Endothelial cell of umbilical vein (primary cell): ENCODE measurements at regions not wholly inside any gene's neighbourhood (a gene's known extent, or its start where the extent isn't known, plus 50 kb on each side); places are given as distances from the start of the nearest gene placed in this dataset.

ENCODE experiments used
- BruUV-seq: library from RNA; stranded (reverse); fragments of 400-500 nt; replicated peaks from 2 replicates; lab custom pipeline; 2021; lab: Mats Ljungman, UMichigan
- CTCF ChIA-PET: fragments of 300-600, 350-600 bp; sonication (Branson Sonifier 250); formaldehyde crosslinking; loops from one replicate; lab custom pipeline; 2021; ENCODE audit warnings: antibody characterized with exemption, inconsistent platforms; lab: Charles Lee
- POLR2A ChIA-PET: fragments of 300-600, 350-600 bp; sonication (Branson Sonifier 250); formaldehyde crosslinking; loops from one replicate; lab custom pipeline; 2021; ENCODE audit warnings: antibody characterized with exemption, inconsistent platforms; lab: Charles Lee
- DNase-seq: peaks from one replicate; pipeline ENCODE4 v3.0.0-alpha.2; 2011; ENCODE audit warnings: low read depth, low spot score
- FAIRE-seq: peaks from 2 replicates; lab custom pipeline; 2011; peaks lifted over from hg19 to GRCh38; lab: Jason Lieb, UNC
- H2AFZ ChIP-seq: 2 replicates; pipeline ENCODE4 v1.6.0; 2012; ENCODE audit warnings: low read depth, low read length, control low read depth, inconsistent platforms
- H3K27ac ChIP-seq: 2 replicates; pipeline ENCODE4 v1.5.1; 2011; ENCODE audit warnings: low read depth, mild to moderate bottlenecking, control low read depth, low read length, moderate library complexity; ENCODE audit not compliant: insufficient read depth
- H3K27me3 ChIP-seq, 2 experiments: 2 replicates each; pipeline versions ENCODE4 v1.6.0 to v1.6.1; 2011; ENCODE audit warnings: low read length in 2 of 2, mixed read lengths in 1 of 2; ENCODE audit not compliant: control insufficient read depth in 2 of 2, insufficient read depth in 2 of 2
- H3K36me3 ChIP-seq, 2 experiments: 2 replicates in 1 of 2; 3 replicates in 1 of 2; pipeline ENCODE4 v1.5.1; 2011; ENCODE audit warnings: low read length in 2 of 2, mild to moderate bottlenecking in 1 of 2, moderate library complexity in 1 of 2; ENCODE audit not compliant: control insufficient read depth in 2 of 2, insufficient read depth in 2 of 2; ENCODE audit errors: extremely low read depth in 1 of 2
- H3K4me1 ChIP-seq: 3 replicates; pipeline ENCODE4 v1.5.1; 2011; ENCODE audit warnings: mild to moderate bottlenecking, low read length; ENCODE audit not compliant: control insufficient read depth, insufficient read depth; ENCODE audit errors: extremely low read depth
- H3K4me2 ChIP-seq: 2 replicates; pipeline ENCODE4 v1.6.1; 2011; ENCODE audit warnings: low read length, control low read depth, mixed read lengths; ENCODE audit not compliant: insufficient read depth
- H3K4me3 ChIP-seq, 3 experiments: fragments of 200-600 bp in 1 of 3; sonication (generic), shearing (Covaris generic) in 1 of 3; replicated peaks in 1 of 3; 2 replicates each; pipeline ENCODE4 v1.5.1; 2011 to 2016; ENCODE audit warnings: control low read depth in 3 of 3, low read length in 3 of 3, mild to moderate bottlenecking in 2 of 3, inconsistent platforms in 1 of 3, low read depth in 1 of 3, moderate library complexity in 1 of 3; ENCODE audit not compliant: insufficient read depth in 1 of 3
- H3K79me2 ChIP-seq: 2 replicates; pipeline ENCODE4 v1.6.0; 2012; ENCODE audit warnings: low read length, inconsistent platforms; ENCODE audit not compliant: control insufficient read depth, insufficient read depth
- H3K9ac ChIP-seq: replicated peaks from 2 replicates; pipeline ENCODE3; 2011; ENCODE audit warnings: low read length, control low read depth; ENCODE audit not compliant: insufficient read depth; ENCODE audit errors: extremely low read depth
- H3K9me1 ChIP-seq: replicated peaks from 3 replicates; pipeline ENCODE4 v1.6.0; 2011; ENCODE audit warnings: mild to moderate bottlenecking, low read length; ENCODE audit not compliant: control insufficient read depth, insufficient read depth; ENCODE audit errors: extremely low read depth
- H3K9me3 ChIP-seq: replicated peaks from 2 replicates; pipeline ENCODE4 v1.5.1; 2012; ENCODE audit warnings: low read length, inconsistent platforms; ENCODE audit not compliant: control insufficient read depth, insufficient read depth
- H4K20me1 ChIP-seq: replicated peaks from 2 replicates; pipeline ENCODE3; 2011; ENCODE audit warnings: mild to moderate bottlenecking, low read length; ENCODE audit not compliant: control insufficient read depth, insufficient read depth; ENCODE audit errors: extremely low read depth
- CTCF ChIP-seq, 2 donors: IDR thresholded peaks; 1 replicate in 1 of 2; 2 replicates in 1 of 2; pipeline ENCODE4 v1.5.1; 2011; ENCODE audit warnings: low read length in 2 of 2, mild to moderate bottlenecking in 2 of 2, moderate library complexity in 2 of 2, control low read depth in 1 of 2, inconsistent platforms in 1 of 2, low read depth in 1 of 2; ENCODE audit not compliant: insufficient read depth in 1 of 2; ENCODE audit errors: extremely low read depth in 1 of 2
- EZH2 ChIP-seq: IDR thresholded peaks from 2 replicates; pipeline ENCODE4 v1.6.1; 2012; ENCODE audit warnings: borderline replicate concordance, low read depth, mild to moderate bottlenecking, moderate library complexity, low read length, inconsistent platforms; ENCODE audit not compliant: severe bottlenecking
- FOS ChIP-seq: IDR thresholded peaks from 2 replicates; pipeline ENCODE4 v1.6.1; 2011; ENCODE audit warnings: mild to moderate bottlenecking, low read length, moderate library complexity, borderline replicate concordance; ENCODE audit not compliant: insufficient read depth
- GATA2 ChIP-seq: IDR thresholded peaks from 2 replicates; pipeline ENCODE4 v1.7.0; 2011; ENCODE audit warnings: low read depth, mild to moderate bottlenecking, moderate library complexity, mixed read lengths, low read length; ENCODE audit not compliant: insufficient read length, insufficient read depth
- JUN ChIP-seq: IDR thresholded peaks from 2 replicates; pipeline ENCODE4 v1.6.1; 2011; ENCODE audit warnings: borderline replicate concordance, low read depth; ENCODE audit not compliant: insufficient read length, insufficient read depth
- MAX ChIP-seq: IDR thresholded peaks from 2 replicates; pipeline ENCODE4 v1.6.1; 2011; ENCODE audit not compliant: insufficient read depth, insufficient read length
- MYC ChIP-seq: IDR thresholded peaks from one replicate; pipeline ENCODE4 v1.6.1; 2011; ENCODE audit warnings: mild to moderate bottlenecking, low read depth, low read length
- POLR2A ChIP-seq: IDR thresholded peaks from 2 replicates; pipeline ENCODE4 v1.6.1; 2012; ENCODE audit warnings: low read depth, mild to moderate bottlenecking, control low read depth, low read length
- POLR2AphosphoS5 ChIP-seq: IDR thresholded peaks from 2 replicates; pipeline ENCODE4 v1.6.1; 2012; ENCODE audit warnings: low read depth, mild to moderate bottlenecking, control low read depth, low read length, moderate library complexity; ENCODE audit not compliant: insufficient read depth
- dilution Hi-C: fragments of 300-500 bp; cut with MboI; formaldehyde crosslinking; loops from one replicate; pipeline ENCODE4 v1.15.0; 2019; ENCODE audit warnings: low sequenced_read_pairs; ENCODE audit not compliant: extremely low pct_ligation_motif_present
- intact Hi-C: fragments of 100-400 bp; cut with micrococcal nuclease; formaldehyde crosslinking; loops from one replicate; pipeline ENCODE4 v1.10.0; 2022

DNA sequence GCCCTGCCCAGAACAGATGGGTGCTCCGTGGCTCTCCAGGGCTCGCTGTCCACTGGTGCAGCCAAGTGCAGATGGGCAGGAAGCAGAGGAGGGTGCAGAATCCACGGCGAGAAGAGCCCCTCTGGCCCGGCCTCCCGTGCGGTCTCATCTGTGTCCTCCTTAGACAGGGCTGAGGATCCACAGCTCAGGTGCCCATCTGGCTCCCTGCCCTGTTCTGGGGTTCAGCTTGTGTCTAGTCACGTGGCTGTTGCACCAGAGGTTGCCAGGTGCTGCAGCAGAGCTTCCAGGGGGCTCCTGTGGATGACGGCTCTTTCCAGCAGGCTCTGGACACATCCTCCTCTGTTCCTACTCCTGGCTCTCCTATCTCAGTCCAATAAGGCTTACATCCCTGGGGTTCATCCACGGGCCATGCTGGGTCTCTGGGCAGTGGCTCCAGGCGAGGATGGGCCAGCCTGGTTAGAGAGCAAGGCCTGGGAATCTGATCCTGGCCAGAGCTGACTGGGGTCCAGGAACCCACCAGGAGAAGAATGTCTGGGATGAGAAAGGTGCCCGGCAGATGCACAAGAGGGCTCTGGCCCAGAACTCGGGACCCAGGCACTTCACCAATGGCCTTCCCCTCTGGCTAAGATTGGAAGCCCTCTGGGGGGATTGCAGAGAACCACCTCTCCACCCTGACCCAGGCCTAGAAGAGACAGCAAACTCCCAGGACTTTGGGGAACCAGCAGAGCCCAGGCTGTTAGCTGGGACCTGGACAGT lies 116.3 kb upstream of the ID2 start:
- no peak for FAIRE-seq
- dilution Hi-C loops, result no loop called here

More for the DNA sequence above, 116.3 kb upstream of the ID2 start:
- Histone ChIP-seq H3K9me3 (no peaks in the 10 kb centered on the region), H3K27me3 (no peaks in the 10 kb centered on the region), H3K36me3 (no peaks in the 10 kb centered on the region), H3K9me1 (no peaks in the 10 kb centered on the region), H3K27ac (no peak overlapping the region), H3K4me1 (no peaks in the 10 kb centered on the region), H3K4me2 (no peak overlapping the region), H3K4me3 (no peak overlapping the region), H3K79me2 (no peaks in the 10 kb centered on the region), H3K9ac (no peak overlapping the region), H4K20me1 (no peaks in the 10 kb centered on the region), H2AFZ (no peak overlapping the region)
- no TSS peak for BruUV-seq
- ChIA-PET CTCF (no interaction called here), POLR2A (no interaction called here)
- no peak for DNase-seq
- no peak for TF ChIP-seq EZH2
- no peak for TF ChIP-seq GATA2
- no peak for TF ChIP-seq CTCF (IDR thresholded peaks at IDR 0.05; ENCODE audit: extremely low read depth in 1 of 2, insufficient read depth in 1 of 2, low read depth in 1 of 2, low read length in 2 of 2)
- TF ChIP-seq FOS, result no peak
- TF ChIP-seq JUN, result no peak
- TF ChIP-seq POLR2A, result no peak
- TF ChIP-seq MYC, result no peak
- no peak for TF ChIP-seq MAX
- no peak for TF ChIP-seq POLR2AphosphoS5
- intact Hi-C loops, result no loop called here
